Superior temporal gyrus (tissue), 1 donor: ENCODE measurements at regions not wholly inside any gene's neighbourhood (a gene's known extent, or its start where the extent isn't known, plus 50 kb on each side); places are given as distances from the start of the nearest gene placed in this dataset.
A peak's percentile ranks its signal among the peaks of the same experiment; 100 is the strongest.
"Not testable (repeated sequence)": the region's sequence is repeated elsewhere in the genome, so short reads cannot be mapped to it uniquely, and the experiment has no call there.

Source experiments
- DNase-seq: peaks from one replicate; pipeline ENCODE4 v3.0.0-alpha.2; 2016; ENCODE audit errors: extremely low spot score

DNA sequence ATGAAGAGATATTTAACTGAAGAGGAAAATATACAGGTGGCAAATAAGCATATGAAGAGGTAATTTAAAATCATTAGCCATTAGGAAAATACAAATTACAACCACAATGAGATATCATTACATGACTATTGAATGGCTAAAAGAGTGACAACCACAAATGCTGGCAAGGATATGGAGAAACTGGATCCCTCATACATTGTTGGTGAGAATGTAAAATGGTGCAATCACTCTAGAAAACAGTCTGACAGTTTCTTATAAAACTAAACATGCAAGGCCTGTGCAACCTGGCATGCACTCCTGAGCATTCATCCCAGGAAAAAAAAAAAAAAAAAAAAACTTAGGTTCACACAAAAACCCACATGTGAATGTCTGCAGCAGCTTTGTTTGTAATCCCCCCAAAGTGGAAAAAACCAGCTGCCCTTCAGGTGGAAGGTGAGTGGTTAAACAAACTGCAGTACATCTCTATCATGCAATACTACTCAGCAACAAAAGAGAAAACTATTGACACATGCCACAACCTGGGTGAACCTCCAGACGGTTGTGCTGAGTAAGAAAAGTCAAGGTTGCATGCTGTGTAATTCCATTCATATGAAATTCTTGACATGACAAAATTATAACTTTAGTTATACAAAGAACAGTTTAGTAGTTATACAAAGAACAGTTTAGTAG is 189.2 kb upstream of the IRF2BP2 start:
- DNase-seq = not testable (repeated sequence)

DNA sequence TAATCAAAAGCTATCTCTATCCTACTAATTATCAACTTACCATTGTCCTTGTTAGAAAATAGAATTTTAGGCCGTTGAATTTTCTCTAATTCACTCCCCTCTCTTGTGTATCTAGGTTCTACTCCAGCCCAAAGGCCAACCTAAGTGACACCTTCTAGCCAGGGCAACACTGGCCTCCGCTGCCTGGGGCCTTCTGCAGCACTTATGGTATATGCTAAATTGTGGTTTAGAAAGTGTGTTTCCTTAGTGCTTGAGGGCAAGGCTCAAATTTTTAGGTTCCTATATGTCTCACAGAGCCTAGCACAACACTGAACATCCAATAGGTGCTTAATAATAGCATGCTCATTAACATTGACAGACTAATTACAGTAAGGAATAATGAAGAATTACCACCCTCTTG is 187.2 kb upstream of the IRF2BP2 start:
- not testable (repeated sequence) for DNase-seq

DNA sequence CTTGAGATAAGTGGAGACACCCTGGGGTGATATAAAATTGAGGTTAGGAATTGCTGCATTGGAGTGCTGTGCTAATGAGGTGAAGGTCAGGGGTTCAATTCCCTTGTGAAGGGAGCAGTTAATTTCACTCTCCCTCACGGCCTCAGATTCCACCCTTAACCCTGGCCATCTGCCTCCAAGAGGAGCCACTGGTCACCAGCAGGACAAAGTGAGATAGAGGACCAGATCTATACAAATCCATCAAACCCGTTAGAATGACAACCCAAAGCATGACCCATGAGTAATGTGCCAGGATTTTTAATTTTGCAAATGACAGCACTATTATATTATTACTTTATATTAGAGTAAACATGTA is 186.4 kb upstream of the IRF2BP2 start:
- DNase-seq = not testable (repeated sequence)

DNA sequence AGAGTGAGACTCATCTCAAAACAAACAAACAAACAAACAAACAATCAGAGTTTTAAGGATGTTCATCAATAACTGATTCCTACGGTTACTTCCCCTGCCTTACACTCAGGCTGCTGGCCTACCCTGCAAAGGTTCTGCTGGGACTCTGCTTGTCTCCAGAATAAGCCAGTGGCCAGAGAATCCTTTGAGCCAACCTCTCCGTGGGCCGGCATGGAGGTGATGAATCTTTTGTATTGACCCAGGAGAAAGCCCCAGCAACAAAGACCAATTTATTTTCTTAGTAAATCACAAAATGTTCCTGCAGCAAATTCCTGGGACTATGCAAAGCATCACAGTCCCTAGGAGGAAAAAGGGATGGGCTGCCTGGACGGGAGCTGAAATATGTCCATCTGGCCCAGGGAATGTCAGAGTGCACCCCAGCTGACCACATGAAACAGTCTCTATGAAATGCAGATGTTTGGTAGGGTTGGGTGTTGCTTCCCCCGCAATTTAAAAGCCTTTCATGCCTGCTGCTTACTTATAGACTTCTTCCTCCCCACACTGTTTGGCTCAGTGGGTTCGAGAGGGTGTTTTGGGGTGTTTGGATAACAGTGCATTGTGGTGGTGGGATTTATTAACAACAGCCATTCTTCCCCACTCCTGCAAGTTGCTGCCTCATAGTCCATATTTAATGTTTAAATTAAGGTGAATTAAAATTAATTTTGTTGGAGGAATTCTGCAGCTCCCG is 185.9 kb upstream of the IRF2BP2 start:
- DNase-seq = not testable (repeated sequence)

DNA sequence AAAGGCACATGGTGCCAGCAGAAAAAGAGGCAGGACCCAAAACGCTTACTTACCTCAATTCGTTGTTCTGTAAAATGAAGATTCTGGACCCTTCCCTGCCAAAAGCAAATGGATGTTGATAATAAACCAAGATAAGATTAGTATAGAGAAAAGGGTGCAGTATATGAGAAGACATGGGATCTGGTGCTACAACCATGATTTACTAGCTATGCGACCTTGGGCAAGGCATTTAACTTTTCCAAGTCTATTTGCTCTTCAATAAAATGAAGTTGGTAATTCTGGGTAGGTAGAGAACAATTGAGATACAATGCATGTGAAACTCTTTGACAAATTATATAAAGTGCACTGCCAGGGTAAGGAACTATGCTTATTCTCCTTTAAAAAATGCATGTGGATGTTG is 185.0 kb upstream of the IRF2BP2 start:
- not testable (repeated sequence) for DNase-seq

DNA sequence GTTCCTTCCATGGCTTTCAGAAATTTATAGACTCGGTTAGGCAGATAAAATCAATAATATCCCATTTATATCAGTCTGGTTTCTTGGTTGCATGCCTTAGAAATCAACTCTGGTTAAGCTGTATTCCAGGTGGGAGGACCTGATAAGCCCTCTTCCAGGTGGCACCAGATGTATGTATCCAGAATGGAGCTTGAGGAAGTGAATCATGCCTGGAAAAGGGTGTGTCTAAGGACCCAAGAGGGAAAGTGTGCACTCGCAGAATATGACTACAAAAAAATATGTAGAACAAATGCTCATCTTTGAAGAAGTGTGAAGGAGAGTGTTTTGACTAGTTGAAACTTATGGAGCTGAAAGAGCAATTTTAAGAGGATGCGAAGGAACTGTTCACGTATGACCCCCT is 184.5 kb upstream of the IRF2BP2 start:
- DNase-seq = not testable (repeated sequence)

DNA sequence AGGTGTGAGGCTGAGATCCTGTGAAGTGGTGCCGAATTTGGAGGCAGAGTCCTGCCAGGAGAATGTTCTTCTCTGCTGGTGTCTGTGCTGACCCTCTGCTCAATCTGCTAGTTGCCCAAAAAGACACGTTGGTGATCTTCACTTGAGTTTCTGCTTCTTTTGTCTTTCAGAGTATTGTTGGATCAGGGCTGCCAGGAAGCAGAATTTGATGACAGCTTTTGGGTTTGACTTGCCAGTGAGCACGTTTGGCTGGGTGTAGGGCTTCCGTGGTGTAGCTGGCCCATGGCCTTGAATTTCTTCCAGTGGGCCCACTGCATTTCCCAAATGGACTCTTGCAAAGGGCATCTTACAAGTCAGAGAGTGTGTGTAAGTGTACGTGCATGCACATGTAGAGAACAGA is 183.9 kb upstream of the IRF2BP2 start:
- DNase-seq = not testable (repeated sequence)

DNA sequence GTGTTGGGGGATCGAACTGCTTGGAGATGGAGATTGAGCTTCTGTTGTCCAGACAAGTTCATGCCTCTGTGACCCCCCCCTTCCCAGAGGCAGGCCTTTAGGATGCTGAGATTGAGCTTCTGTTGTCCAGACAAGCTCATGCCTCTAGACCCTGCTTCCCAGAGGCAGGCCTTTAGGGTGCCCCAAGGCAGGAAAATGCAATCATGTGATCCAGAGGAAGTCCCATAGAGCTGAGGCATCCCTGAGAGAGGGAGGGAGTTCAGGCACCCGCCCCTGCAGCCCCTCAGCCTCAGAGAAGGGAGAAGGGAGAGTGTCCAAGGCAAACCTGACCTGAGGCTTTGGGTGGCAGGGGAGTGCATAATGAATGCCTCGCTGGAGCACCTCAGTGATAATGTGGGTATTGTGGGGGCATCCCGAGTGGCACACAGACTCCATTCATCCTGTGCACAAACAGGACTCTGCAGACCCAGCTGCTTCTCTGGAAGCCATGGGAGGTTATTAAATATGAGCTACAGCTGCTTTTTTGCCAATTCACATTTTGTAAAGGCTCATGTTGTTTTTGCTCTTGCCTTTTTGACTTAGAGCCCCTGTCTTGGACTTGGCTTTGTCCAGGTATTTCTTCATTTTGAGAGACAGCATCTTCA is 182.4 kb upstream of the IRF2BP2 start:
- not testable (repeated sequence) for DNase-seq

DNA sequence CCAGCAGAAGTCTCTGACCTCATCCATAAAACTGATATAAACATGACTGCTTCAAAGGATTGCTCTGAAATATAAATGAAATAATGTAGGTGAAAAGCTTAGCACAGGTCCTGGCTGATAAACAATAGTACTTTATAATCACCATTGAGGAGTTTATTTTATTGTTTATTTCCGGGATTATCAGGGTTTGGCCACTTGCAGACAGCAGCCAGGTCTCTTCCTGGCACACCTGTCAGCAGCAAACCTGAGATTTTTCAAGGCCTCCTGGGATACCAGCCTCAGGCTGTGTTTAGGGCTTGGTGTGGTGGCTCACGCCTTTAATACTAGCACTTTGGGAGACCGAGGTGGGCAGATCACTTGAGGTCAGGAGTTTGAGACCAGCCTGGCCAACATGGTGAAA is 181.6 kb upstream of the IRF2BP2 start:
- not testable (repeated sequence) for DNase-seq

DNA sequence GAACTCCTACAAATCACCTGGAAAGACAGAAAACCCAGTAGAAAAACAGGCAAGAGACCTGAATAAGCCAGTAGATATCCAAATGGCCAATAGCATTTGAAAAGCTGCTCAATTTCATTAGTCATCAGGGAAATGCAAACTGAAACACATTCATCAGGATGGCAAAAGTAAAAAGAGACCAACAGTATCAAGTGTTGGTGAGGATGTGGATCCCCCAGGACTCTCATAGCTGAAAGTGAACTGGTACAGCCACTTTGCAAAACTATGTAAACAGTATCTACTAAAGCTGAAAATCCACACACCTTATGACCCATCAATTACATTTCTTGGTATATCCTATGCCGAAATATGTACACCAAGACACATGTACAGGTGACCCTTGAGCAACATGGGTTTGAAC is 180.4 kb upstream of the IRF2BP2 start:
- not testable (repeated sequence) for DNase-seq

DNA sequence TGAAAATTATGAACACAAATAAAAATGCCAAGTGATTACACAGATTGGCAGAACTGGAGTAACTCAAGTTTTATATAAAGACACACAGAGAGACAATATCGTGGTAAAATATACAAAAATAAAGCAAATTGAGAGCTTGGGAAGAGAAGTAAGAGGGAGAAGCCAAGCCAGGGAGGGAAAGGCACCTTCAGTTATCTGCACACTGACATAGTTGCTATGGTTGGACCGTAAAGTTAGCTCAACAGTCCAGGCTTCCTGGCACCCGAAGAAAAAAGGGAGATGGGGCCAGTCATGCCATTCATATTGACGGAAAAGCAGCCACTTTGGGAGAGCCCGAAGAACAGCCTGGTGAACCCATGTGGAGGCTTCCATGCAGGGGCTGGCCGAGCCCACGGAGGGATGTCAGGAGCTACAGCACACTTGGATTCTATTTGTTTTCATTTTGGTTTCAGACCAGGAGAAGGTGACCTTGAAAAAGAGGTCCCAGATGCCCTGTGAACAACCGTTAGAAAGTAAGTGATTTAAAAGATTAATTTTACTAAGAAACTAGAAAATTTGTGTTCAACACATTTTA is 177.1 kb upstream of the IRF2BP2 start:
- not testable (repeated sequence) for DNase-seq

DNA sequence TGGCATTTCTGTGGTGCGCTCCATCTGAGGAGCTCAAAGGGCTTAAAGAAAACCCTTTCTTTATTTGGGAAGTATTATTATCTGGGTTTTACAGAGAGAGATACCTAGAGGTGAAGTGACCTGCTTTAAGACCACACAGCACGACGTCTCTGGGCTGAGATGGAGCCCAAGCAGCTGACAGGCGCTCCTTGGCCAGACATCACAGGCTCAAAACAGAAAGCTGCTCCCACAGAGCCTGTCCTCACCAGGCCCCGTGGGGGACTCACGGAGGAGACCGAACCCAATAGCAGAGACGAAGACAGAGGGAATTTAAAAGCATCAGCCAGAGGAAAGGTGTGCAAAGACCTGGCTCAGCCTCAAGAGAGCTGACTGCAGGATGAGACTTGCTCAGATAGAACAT is 175.9 kb upstream of the IRF2BP2 start:
- not testable (repeated sequence) for DNase-seq

DNA sequence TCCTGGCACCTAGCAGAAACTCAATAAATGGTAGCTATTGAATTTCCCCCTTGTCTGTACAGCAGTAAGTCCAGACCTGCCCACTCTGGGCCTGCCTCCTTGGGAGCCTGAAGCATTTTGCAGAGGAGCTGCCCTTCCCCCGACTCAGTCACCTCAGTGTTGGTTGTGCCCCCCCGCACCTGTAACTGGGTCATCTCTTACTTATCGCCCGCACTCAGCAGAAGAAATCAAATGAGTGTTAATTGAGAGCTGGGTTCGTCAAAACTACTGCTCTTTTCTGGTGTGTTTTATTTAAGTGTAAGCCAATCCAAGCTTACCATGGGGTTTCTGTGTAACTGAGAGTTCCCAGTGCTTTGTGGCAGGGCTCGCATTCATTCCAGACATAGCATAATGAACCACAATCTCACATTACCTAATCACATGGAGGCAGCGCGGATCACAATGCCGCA is 175.5 kb upstream of the IRF2BP2 start:
- not testable (repeated sequence) for DNase-seq

DNA sequence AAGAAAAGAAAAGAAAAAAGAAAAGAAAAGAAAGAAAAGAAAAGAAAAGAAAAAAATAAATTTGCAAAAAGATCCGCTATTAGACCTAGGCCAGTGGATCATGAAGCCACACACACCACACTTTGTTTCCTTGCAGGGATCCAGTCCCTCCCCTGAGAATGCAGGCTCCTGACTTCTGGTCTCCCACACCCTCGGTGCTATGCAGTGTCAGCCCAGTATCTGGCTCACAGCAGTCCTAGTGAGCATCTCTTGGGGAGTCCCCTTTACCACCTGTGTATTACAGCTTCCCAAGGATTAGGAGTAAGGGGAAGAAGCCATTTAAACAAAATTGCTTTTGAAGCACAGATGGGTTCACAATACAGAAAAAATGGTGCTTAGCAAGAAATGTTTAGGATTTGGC is 174.1 kb upstream of the IRF2BP2 start:
- DNase-seq = not testable (repeated sequence)

DNA sequence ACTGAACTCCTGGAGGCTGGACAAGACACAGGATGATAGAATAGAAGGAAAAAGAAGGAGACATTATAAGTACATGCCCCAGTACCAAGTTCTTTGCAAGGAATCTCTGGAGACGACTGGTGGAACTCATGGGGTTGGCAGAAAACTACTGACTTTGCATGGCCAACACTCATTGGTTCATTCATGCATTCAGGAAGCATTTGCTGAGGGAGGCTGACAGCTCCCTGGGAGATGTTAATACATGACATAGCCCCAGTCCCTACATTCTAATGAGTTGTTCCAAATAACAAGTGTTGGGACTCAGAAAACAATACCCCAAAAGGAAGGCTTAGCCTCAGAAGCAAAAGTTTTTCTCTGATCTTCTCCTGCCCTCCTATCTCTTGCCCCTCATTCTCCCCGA is 172.8 kb upstream of the IRF2BP2 start:
- peak; percentile 33 for DNase-seq

DNA sequence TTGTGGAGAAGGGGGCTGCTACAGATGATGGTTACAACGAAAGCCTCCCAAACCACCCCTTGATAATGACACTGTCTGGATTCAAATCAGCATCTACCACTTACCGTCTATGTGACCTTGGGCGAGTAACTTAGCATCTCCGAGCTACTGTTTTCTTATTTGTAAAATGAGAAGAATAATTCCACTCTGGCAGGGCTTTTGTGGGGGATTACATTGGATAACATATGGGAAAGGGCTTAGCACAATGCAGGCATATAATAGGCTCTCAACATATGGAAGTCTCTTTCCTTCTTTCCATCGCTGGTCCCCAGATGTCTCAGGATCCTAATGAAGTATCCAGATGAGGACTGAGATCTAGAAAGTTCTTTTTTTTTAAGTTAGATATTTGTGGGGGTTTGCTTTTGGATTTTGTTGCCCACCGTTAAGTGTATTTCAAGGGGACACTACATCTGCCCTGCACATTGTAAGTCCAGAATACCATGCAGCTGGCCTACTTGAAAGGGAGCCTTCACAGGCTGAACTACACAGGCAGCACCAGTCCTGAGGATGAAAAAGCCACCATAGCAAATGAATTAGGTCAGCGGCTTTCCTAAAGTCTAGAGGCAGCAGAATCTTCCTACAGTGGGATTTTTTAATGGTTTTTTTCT is 172.2 kb upstream of the IRF2BP2 start:
- DNase-seq = peak; percentile 34

DNA sequence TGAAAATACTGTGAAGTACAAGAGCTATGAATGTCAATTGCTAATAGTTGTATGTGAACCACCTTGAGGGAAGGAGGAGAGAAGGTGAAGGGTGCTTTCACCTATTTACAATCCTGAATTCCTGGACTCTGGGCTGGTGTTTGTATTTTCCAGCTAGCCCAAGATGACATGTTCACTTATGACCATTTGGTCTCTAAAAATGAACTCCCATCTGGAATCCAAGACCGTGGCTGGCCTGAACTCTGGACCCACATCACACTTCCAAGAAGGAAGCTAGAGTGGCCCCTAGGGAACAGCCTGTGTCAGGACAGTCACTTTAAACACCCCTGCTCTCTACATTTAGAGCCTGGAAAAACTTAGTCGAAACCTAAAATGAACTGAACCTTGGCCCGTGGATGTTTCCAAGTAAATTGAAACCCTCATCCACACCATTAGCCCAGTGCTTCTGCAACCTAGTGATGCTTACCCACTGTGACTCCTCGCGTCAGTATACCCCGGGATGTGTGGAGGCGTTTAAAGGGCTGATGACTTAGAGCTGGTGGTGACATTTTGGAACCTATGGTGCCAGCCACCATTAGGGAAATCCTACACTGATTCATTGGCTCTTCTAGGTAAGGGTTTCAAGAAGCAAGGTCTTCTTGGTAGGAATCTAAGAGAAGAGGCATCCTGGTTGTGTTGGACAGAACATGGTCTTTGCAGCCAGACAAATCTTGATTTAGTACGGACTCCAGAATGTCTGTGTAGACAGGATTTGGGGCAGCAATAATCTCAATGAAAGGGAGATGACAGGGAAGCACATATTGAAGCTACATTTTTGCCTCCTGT is 171.5 kb upstream of the IRF2BP2 start:
- DNase-seq = no peak

DNA sequence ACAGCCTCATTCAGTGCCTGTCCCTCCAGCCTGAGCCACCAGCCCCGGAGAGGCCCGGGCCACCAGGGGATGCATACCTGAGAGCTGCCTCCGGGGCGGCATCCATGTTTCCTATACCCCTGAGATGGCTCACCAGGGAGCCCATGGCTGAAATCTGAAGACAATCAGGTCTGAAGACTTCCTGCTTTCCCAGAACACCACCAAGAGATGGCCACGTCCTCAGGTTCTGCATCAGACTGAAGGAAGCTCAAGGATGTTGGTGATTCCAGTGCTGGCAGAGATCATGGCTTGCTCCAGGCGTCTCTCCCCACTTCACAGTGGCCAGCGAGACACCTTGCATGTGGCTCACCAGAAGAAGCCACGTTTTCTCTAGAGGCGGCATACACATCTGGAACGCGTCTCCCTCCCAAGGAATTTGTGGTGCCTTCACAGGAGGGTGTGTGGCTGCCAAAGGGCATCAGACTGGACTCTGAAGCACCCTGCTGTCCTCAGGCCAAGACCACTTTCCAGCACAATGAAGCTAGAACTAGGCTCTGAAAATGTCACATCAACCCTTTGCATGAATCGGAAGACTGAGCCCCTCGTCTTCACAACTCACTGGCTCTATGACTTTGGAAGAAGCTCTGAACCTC is 170.7 kb upstream of the IRF2BP2 start:
- DNase-seq = no peak

DNA sequence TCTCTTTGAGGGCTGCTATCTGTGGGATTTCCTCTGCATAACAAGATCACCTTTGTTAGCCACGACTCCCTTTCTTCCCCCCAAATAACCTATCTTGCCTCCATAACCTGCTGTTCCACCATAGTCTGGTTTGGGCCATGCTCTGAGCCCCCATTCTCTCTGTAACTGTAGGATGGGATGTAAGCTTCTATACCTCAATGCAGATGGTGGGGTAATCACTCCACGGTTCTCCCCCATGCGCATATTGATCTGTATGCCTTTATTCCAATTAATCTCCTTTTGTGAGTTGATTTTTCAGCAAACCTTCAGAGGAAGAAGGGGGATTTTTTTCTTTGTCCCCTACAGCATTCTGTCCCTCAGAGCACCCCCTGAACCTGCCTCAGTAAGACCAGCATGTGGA is 170.1 kb upstream of the IRF2BP2 start:
- DNase-seq = no peak

DNA sequence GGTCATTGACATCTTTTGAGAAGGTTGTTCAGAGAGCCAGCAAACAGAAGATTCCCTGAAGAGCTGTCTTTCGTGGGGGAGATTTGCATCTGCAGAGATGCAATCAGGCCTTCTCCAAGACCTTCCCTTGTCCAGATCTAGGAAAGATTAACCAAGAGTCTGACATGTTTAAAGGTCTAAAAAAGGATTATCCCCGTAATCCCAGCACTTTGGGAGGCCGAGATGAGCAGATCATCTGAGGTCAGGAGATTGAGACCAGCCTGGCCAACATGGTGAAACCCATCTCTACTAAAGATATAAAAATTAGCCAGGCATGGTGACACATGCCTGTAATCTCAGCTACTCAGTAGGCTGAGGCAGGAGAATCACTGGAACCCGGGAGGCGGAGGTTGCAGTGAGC is 169.6 kb upstream of the IRF2BP2 start:
- not testable (repeated sequence) for DNase-seq

DNA sequence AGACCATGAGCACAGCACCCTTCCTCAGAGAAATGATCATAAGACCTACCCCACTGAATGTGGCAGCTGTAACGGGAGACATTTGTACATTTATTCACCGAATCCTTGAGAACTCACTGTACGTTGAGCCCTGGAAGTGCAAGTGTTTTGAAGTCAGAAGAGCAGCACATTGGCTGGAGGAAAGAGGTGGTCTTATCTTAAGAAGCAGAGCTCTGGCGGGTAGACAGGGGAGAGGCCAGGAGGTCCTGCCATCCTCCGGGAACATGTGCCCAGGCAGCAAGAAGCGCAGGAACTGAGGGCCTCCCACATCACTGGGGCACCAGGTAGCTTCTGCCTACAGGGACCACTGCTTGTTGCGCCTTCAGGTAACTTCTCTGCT is 169.2 kb upstream of the IRF2BP2 start:
- DNase-seq = no peak
